ENCODE measurements at regions not wholly inside any gene's neighbourhood (a gene's known extent, or its start where the extent isn't known, plus 50 kb on each side); places are given as distances from the start of the nearest gene placed in this dataset.
"Not testable (repeated sequence)": the region's sequence is repeated elsewhere in the genome, so short reads cannot be mapped to it uniquely, and the experiment has no call there.

- no peak for DNase-seq (ENCODE audit: low read depth)
- TF ChIP-seq MYC (IDR thresholded peaks at IDR 0.05; ENCODE audit: low read depth, low read length): no peak
- TF ChIP-seq, protein P1, sequence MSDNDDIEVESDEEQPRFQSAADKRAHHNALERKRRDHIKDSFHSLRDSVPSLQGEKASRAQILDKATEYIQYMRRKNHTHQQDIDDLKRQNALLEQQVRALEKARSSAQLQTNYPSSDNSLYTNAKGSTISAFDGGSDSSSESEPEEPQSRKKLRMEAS (IDR thresholded peaks at IDR 0.05; ENCODE audit: low read depth, low read length): no peak
- no peak for TF ChIP-seq POLR2A (IDR thresholded peaks at IDR 0.05; ENCODE audit: extremely low read depth, insufficient read length)
- TF ChIP-seq CTCF (IDR thresholded peaks at IDR 0.05; ENCODE audit: low read depth, low read length): no peak
Measured at GRCh38 chr14:48616931-48617330, 941.5 kb upstream of the MDGA2 start.

DNA sequence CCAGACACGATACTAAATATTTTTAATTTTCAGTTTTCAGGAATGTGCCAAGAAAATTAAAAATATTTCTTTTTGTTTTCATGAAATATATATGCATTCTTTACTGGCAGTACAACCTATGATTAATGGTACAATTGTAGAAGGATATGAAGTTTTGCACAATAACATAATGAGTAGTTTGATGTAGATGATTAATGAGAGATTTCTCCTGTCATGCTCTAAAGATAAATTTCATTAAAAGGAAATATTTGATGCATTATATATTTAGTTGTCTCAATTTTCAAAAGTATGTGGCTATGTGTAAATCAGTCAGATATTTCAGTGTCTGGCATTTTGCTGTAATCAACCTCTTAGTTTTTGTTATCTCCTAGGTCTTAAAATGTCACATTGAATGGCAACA is 940.2 kb upstream of the MDGA2 start:
- TF ChIP-seq, protein P1 (IDR thresholded peaks at IDR 0.05; ENCODE audit: low read depth, low read length): no peak
- TF ChIP-seq POLR2A (IDR thresholded peaks at IDR 0.05; ENCODE audit: extremely low read depth, insufficient read length) (no peak), CTCF (IDR thresholded peaks at IDR 0.05; ENCODE audit: low read depth, low read length) (no peak), MYC (IDR thresholded peaks at IDR 0.05; ENCODE audit: low read depth, low read length) (no peak)
- no peak for DNase-seq (ENCODE audit: low read depth)
- H3K4me3 ChIP-seq (ENCODE audit: low read depth, low read length): no peak overlapping the region

More at GRCh38 chr14:48616931-48617330, 941.5 kb upstream of the MDGA2 start:
- H3K4me3 ChIP-seq (ENCODE audit: low read depth, low read length): no peak overlapping the region

DNA sequence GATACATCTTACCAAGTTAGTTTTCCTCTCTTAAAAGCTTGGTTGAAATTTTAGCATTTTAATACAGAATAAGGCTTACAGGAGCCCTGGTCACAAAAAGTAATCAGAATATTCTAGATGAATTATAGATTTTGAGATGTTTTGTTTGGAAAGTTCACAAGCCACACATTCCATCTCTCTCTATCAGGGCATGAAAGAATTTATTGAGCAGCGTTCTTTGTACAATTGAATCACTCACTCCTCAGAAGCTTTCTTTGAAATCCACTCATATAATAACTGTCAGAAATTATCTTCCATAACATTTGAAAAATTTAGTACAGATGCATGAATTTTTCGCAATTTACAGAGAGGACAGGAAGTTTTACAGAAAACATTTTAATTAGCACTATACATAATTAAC is 938.6 kb upstream of the MDGA2 start:
- H3K4me3 ChIP-seq (ENCODE audit: low read depth, low read length): no peak overlapping the region
- DNase-seq (ENCODE audit: low read depth): no peak

GRCh38 chr14:48606960-48607359 is 931.6 kb upstream of the MDGA2 start:
- H3K4me3 ChIP-seq (ENCODE audit: low read depth, low read length); DNase-seq (ENCODE audit: low read depth): not testable (repeated sequence)

More for the DNA sequence above, 938.6 kb upstream of the MDGA2 start:
- TF ChIP-seq POLR2A (IDR thresholded peaks at IDR 0.05; ENCODE audit: extremely low read depth, insufficient read length): no peak
- TF ChIP-seq CTCF (IDR thresholded peaks at IDR 0.05; ENCODE audit: low read depth, low read length): no peak
- no peak for TF ChIP-seq MYC (IDR thresholded peaks at IDR 0.05; ENCODE audit: low read depth, low read length)
- TF ChIP-seq, protein P1 (IDR thresholded peaks at IDR 0.05; ENCODE audit: low read depth, low read length): no peak

GRCh38 chr14:48598458-48598857 is 923.1 kb upstream of the MDGA2 start:
- TF ChIP-seq CTCF (IDR thresholded peaks at IDR 0.05; ENCODE audit: low read depth, low read length) (no peak), POLR2A (IDR thresholded peaks at IDR 0.05; ENCODE audit: extremely low read depth, insufficient read length) (no peak), MYC (IDR thresholded peaks at IDR 0.05; ENCODE audit: low read depth, low read length) (no peak)
- TF ChIP-seq, protein P1 (IDR thresholded peaks at IDR 0.05; ENCODE audit: low read depth, low read length): no peak
- no peak overlapping the region for H3K4me3 ChIP-seq (ENCODE audit: low read depth, low read length)
- no peak for DNase-seq (ENCODE audit: low read depth)

DNA sequence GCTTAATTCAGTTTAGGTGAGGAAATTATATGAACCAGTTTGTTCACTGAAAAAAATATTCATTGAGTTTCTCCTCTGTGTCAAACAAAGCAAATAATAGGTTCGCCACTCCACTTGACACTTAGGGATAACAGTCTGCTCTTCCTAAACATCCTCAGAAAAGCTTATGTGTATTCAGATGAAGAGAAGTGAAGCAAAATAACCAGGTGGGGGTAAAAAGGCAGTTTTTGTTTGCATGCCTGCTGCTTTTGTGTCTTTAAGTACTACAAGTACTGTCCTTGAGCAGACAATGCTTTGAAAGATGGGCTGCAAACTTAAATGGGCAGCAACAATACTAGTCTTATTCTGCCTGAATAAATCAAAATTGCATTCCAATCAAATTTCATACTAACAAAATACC is 910.7 kb upstream of the MDGA2 start:
- no peak overlapping the region for H3K4me3 ChIP-seq (ENCODE audit: low read depth, low read length)
- no peak for TF ChIP-seq CTCF (IDR thresholded peaks at IDR 0.05; ENCODE audit: low read depth, low read length)
- no peak for TF ChIP-seq POLR2A (IDR thresholded peaks at IDR 0.05; ENCODE audit: extremely low read depth, insufficient read length)
- TF ChIP-seq MYC (IDR thresholded peaks at IDR 0.05; ENCODE audit: low read depth, low read length): no peak
- TF ChIP-seq, protein P1 (IDR thresholded peaks at IDR 0.05; ENCODE audit: low read depth, low read length): no peak
- no peak for DNase-seq (ENCODE audit: low read depth)
